HCT116 (cell line): ENCODE measurements at regions not wholly inside any gene's neighbourhood (a gene's known extent, or its start where the extent isn't known, plus 50 kb on each side); places are given as distances from the start of the nearest gene placed in this dataset.

Source experiments
- ATAC-seq: fragments of 200-7000 bp; cut with Tn5 transposase; 2 replicates; pipeline ENCODE4 v1.9.1; 2020; ENCODE audit warnings: mild to moderate bottlenecking, moderate library complexity
- BruUV-seq: library from RNA; stranded (reverse); fragments of 400-500 nt; replicated peaks from 2 replicates; lab custom pipeline; 2021; lab: Mats Ljungman, UMichigan
- CTCF ChIA-PET: fragments of 300-600 bp; sonication (Branson Sonifier 250); formaldehyde crosslinking; loops from one replicate; lab custom pipeline; 2021; ENCODE audit warnings: antibody characterized with exemption; lab: Charles Lee
- POLR2A ChIA-PET: fragments of 300-600, 350-600 bp; sonication (Branson Sonifier 250); formaldehyde crosslinking; loops from one replicate; lab custom pipeline; 2021; ENCODE audit warnings: antibody characterized with exemption; lab: Charles Lee
- RAD21 ChIA-PET, 2 experiments: fragments of 300-600 bp; sonication (Branson Sonifier 250); formaldehyde crosslinking; loops; one replicate each; lab custom pipeline; 2023; ENCODE audit warnings: low total read pairs in 2 of 2; ENCODE audit not compliant: uncharacterized antibody in 2 of 2, unreplicated experiment in 2 of 2, low non-redundant PET in 1 of 2; lab: Charles Lee
- DNase-seq: peaks from one replicate; pipeline ENCODE4 v3.0.0-alpha.2; 2010; ENCODE audit warnings: low read depth, low spot score
- H2AFZ ChIP-seq: fragments of 200-600 bp; shearing (Covaris generic), sonication (generic); 2 replicates; pipeline ENCODE4 v1.6.1; 2017; ENCODE audit warnings: low read depth, mixed run types, mixed read lengths, antibody characterized with exemption, low read length; ENCODE audit not compliant: poor library complexity, severe bottlenecking
- H3K27ac ChIP-seq: 2 replicates; pipeline ENCODE4 v1.5.1; 2012; ENCODE audit warnings: low read depth, low read length
- H3K27me3 ChIP-seq: fragments of 200-600 bp; sonication (generic); 2 replicates; pipeline ENCODE4 v1.6.1; 2016; ENCODE audit warnings: mixed run types, low read length, mixed read lengths; ENCODE audit not compliant: insufficient read depth
- H3K36me3 ChIP-seq, 2 experiments: fragments of 200-500 bp in 1 of 2; fragments of 200-600 bp in 1 of 2; sonication (Bioruptor generic) in 1 of 2; sonication (generic) in 1 of 2; 2 replicates each; pipeline versions ENCODE4 v1.5.1 to v1.6.1; 2014 to 2016; ENCODE audit warnings: low read length in 2 of 2, inconsistent platforms in 1 of 2, mixed read lengths in 1 of 2, mixed run types in 1 of 2; ENCODE audit not compliant: insufficient read depth in 2 of 2, control insufficient read depth in 1 of 2
- H3K4me1 ChIP-seq, 2 experiments: fragments of 200-600 bp in 1 of 2; sonication (generic) in 1 of 2; 2 replicates each; pipeline versions ENCODE4 v1.5.1 to v1.6.1; 2012 to 2017; ENCODE audit warnings: low read length in 2 of 2, inconsistent platforms in 1 of 2, mild to moderate bottlenecking in 1 of 2, mixed read lengths in 1 of 2, mixed run types in 1 of 2, moderate library complexity in 1 of 2; ENCODE audit not compliant: insufficient read depth in 2 of 2, control insufficient read depth in 1 of 2
- H3K4me2 ChIP-seq: fragments of 200-600 bp; sonication (generic); 2 replicates; pipeline ENCODE4 v1.6.1; 2017; ENCODE audit warnings: mixed run types, low read length, mixed read lengths
- H3K4me3 ChIP-seq, 2 experiments: fragments of 200-600 bp in 1 of 2; sonication (generic) in 1 of 2; replicated peaks in 1 of 2; 2 replicates each; pipeline ENCODE4 v1.5.1; 2011 to 2016; ENCODE audit warnings: low read length in 2 of 2, control low read depth in 1 of 2, low read depth in 1 of 2, mild to moderate bottlenecking in 1 of 2, mixed read lengths in 1 of 2, mixed run types in 1 of 2
- H3K79me2 ChIP-seq: fragments of 200-600 bp; sonication (generic); 2 replicates; pipeline ENCODE4 v1.6.1; 2017; ENCODE audit warnings: mild to moderate bottlenecking, mixed run types, low read length, moderate library complexity, mixed read lengths; ENCODE audit not compliant: insufficient read depth
- H3K9ac ChIP-seq: fragments of 200-600 bp; sonication (generic); 2 replicates; pipeline ENCODE4 v1.6.1; 2016; ENCODE audit warnings: low read length, mixed read lengths
- H3K9me2 ChIP-seq: fragments of 200-600 bp; sonication (generic), shearing (Covaris generic); 2 replicates; pipeline ENCODE4 v1.6.1; 2017; ENCODE audit warnings: mixed run types, mild to moderate bottlenecking, moderate library complexity; ENCODE audit not compliant: insufficient read depth
- H3K9me3 ChIP-seq, 2 experiments: fragments of 200-500 bp in 1 of 2; fragments of 200-600 bp in 1 of 2; sonication (Bioruptor generic) in 1 of 2; sonication (generic) in 1 of 2; 2 replicates each; pipeline ENCODE4 v1.6.1; 2014 to 2017; ENCODE audit warnings: low read length in 2 of 2, mixed read lengths in 2 of 2, inconsistent platforms in 1 of 2, low read depth in 1 of 2, mild to moderate bottlenecking in 1 of 2, mixed run types in 1 of 2, moderate library complexity in 1 of 2; ENCODE audit not compliant: control insufficient read depth in 1 of 2, insufficient read depth in 1 of 2
- H4K20me1 ChIP-seq: fragments of 200-600 bp; sonication (generic), shearing (Covaris generic); 2 replicates; pipeline ENCODE4 v1.6.1; 2017; ENCODE audit warnings: mixed run types, mild to moderate bottlenecking, moderate library complexity; ENCODE audit not compliant: insufficient read depth
- CBX3 ChIP-seq: IDR thresholded peaks from 2 replicates; pipeline ENCODE4 v1.6.1; 2012; ENCODE audit warnings: low read depth
- CEBPB ChIP-seq: IDR thresholded peaks from 2 replicates; pipeline ENCODE4 v1.6.1; 2012; ENCODE audit warnings: low read depth
- EGR1 ChIP-seq: IDR thresholded peaks from 2 replicates; pipeline ENCODE4 v1.6.1; 2012; ENCODE audit warnings: low read depth
- ELF1 ChIP-seq: IDR thresholded peaks from 2 replicates; pipeline ENCODE4 v1.6.1; 2012; ENCODE audit warnings: low read depth, borderline replicate concordance
- EZH2 ChIP-seq: fragments of 200-600 bp; sonication (generic); IDR thresholded peaks from 2 replicates; pipeline ENCODE4 v1.6.1; 2017; ENCODE audit warnings: antibody characterized with exemption, mixed run types
- FOSL1 ChIP-seq: IDR thresholded peaks from 2 replicates; pipeline ENCODE4 v1.6.1; 2012; ENCODE audit warnings: low read depth
- JUND ChIP-seq: IDR thresholded peaks from 2 replicates; pipeline ENCODE4 v1.6.1; 2012
- SIN3A ChIP-seq: IDR thresholded peaks from 2 replicates; pipeline ENCODE4 v1.6.1; 2012; ENCODE audit warnings: low read depth
- SP1 ChIP-seq: IDR thresholded peaks from 2 replicates; pipeline ENCODE4 v1.6.1; 2012; ENCODE audit warnings: low read depth
- SRF ChIP-seq: IDR thresholded peaks from 2 replicates; pipeline ENCODE4 v1.6.1; 2012; ENCODE audit warnings: low read depth
- YY1 ChIP-seq: IDR thresholded peaks from 2 replicates; pipeline ENCODE4 v1.6.1; 2011; ENCODE audit warnings: low read length, low read depth, moderate library complexity, mild to moderate bottlenecking; ENCODE audit not compliant: insufficient replicate concordance; ENCODE audit errors: extremely low read depth
- ZFX ChIP-seq: fragments of 450-650 bp; IDR thresholded peaks from 2 replicates; pipeline ENCODE4 v1.6.1; 2017
- intact Hi-C: fragments of 100-400 bp; cut with micrococcal nuclease; formaldehyde crosslinking; loops from 2 replicates; pipeline ENCODE4 v1.10.0; 2022
- TF ChIP-seq, protein P1 (sequence below): IDR thresholded peaks from 2 replicates; pipeline ENCODE4 v1.6.1; 2011; ENCODE audit warnings: mild to moderate bottlenecking, low read length, moderate library complexity; ENCODE audit not compliant: insufficient replicate concordance; ENCODE audit errors: extremely low read depth
- TF ChIP-seq, protein P2 (sequence below), 3 experiments: fragments of 200-600 bp in 1 of 3; sonication (generic) in 1 of 3; IDR thresholded peaks in 2 of 3; conservative IDR thresholded peaks in 1 of 3; 2 replicates each; pipeline ENCODE4 v1.5.1; 2012 to 2017; ENCODE audit warnings: low read depth in 2 of 3, low read length in 2 of 3, antibody characterized with exemption in 1 of 3, borderline replicate concordance in 1 of 3, control low read depth in 1 of 3, mild to moderate bottlenecking in 1 of 3, mixed read lengths in 1 of 3, mixed run types in 1 of 3, moderate library complexity in 1 of 3; ENCODE audit not compliant: insufficient read depth in 1 of 3
- TF ChIP-seq, protein P3 (sequence below): IDR thresholded peaks from 2 replicates; pipeline ENCODE4 v1.6.1; 2012; ENCODE audit warnings: low read depth

- H3K27ac ChIP-seq = no peak overlapping the region
- H3K27me3 ChIP-seq = no peaks in the 10 kb centered on the region
- no peak overlapping the region for H3K4me3 ChIP-seq
- no peaks in the 10 kb centered on the region for H3K9me2 ChIP-seq
- ChIA-PET POLR2A (no interaction called here), RAD21 (no interaction called here), CTCF (no interaction called here)
- H4K20me1 ChIP-seq = no peaks in the 10 kb centered on the region
- no peaks in the 10 kb centered on the region for H3K9me3 ChIP-seq
- intact Hi-C loops = no loop called here
- BruUV-seq = no TSS peak
- H3K79me2 ChIP-seq = no peaks in the 10 kb centered on the region
- H3K4me1 ChIP-seq = no peaks in the 10 kb centered on the region
- H3K4me2 ChIP-seq = no peak overlapping the region
- H3K9ac ChIP-seq = no peak overlapping the region
- DNase-seq (no peak), ATAC-seq (no peak)
- TF ChIP-seq CBX3 = no peak
- no peak for TF ChIP-seq SP1
- TF ChIP-seq SIN3A = no peak
- no peak for TF ChIP-seq CEBPB
- TF ChIP-seq, protein P1, sequence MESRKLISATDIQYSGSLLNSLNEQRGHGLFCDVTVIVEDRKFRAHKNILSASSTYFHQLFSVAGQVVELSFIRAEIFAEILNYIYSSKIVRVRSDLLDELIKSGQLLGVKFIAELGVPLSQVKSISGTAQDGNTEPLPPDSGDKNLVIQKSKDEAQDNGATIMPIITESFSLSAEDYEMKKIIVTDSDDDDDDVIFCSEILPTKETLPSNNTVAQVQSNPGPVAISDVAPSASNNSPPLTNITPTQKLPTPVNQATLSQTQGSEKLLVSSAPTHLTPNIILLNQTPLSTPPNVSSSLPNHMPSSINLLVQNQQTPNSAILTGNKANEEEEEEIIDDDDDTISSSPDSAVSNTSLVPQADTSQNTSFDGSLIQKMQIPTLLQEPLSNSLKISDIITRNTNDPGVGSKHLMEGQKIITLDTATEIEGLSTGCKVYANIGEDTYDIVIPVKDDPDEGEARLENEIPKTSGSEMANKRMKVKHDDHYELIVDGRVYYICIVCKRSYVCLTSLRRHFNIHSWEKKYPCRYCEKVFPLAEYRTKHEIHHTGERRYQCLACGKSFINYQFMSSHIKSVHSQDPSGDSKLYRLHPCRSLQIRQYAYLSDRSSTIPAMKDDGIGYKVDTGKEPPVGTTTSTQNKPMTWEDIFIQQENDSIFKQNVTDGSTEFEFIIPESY = no peak
- TF ChIP-seq, protein P2, sequence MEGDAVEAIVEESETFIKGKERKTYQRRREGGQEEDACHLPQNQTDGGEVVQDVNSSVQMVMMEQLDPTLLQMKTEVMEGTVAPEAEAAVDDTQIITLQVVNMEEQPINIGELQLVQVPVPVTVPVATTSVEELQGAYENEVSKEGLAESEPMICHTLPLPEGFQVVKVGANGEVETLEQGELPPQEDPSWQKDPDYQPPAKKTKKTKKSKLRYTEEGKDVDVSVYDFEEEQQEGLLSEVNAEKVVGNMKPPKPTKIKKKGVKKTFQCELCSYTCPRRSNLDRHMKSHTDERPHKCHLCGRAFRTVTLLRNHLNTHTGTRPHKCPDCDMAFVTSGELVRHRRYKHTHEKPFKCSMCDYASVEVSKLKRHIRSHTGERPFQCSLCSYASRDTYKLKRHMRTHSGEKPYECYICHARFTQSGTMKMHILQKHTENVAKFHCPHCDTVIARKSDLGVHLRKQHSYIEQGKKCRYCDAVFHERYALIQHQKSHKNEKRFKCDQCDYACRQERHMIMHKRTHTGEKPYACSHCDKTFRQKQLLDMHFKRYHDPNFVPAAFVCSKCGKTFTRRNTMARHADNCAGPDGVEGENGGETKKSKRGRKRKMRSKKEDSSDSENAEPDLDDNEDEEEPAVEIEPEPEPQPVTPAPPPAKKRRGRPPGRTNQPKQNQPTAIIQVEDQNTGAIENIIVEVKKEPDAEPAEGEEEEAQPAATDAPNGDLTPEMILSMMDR (IDR thresholded peaks at IDR 0.05 in 2 of 3, conservative IDR thresholded peaks at IDR 0.05 in 1 of 3; ENCODE audit: borderline replicate concordance in 1 of 3, insufficient read depth in 1 of 3, low read depth in 2 of 3, low read length in 2 of 3) = no peak
- no peak for TF ChIP-seq ZFX
- no peak for TF ChIP-seq EZH2
- TF ChIP-seq SRF = no peak
- TF ChIP-seq ELF1 = no peak
- no peak for TF ChIP-seq JUND
- TF ChIP-seq FOSL1 = no peak
- no peak for TF ChIP-seq YY1
- TF ChIP-seq, protein P3, sequence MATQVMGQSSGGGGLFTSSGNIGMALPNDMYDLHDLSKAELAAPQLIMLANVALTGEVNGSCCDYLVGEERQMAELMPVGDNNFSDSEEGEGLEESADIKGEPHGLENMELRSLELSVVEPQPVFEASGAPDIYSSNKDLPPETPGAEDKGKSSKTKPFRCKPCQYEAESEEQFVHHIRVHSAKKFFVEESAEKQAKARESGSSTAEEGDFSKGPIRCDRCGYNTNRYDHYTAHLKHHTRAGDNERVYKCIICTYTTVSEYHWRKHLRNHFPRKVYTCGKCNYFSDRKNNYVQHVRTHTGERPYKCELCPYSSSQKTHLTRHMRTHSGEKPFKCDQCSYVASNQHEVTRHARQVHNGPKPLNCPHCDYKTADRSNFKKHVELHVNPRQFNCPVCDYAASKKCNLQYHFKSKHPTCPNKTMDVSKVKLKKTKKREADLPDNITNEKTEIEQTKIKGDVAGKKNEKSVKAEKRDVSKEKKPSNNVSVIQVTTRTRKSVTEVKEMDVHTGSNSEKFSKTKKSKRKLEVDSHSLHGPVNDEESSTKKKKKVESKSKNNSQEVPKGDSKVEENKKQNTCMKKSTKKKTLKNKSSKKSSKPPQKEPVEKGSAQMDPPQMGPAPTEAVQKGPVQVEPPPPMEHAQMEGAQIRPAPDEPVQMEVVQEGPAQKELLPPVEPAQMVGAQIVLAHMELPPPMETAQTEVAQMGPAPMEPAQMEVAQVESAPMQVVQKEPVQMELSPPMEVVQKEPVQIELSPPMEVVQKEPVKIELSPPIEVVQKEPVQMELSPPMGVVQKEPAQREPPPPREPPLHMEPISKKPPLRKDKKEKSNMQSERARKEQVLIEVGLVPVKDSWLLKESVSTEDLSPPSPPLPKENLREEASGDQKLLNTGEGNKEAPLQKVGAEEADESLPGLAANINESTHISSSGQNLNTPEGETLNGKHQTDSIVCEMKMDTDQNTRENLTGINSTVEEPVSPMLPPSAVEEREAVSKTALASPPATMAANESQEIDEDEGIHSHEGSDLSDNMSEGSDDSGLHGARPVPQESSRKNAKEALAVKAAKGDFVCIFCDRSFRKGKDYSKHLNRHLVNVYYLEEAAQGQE = no peak
- no peak for TF ChIP-seq EGR1
- H2AFZ ChIP-seq = no peak overlapping the region
- H3K36me3 ChIP-seq = no peaks in the 10 kb centered on the region
These were observed 218.0 kb upstream of the ADGRL4 start for GRCh38 chr1:79224537-79224936.
